ENCODE measurements at regions not wholly inside any gene's neighbourhood (a gene's known extent, or its start where the extent isn't known, plus 50 kb on each side); places are given as distances from the start of the nearest gene placed in this dataset.

- TF ChIP-seq EP300 (IDR thresholded peaks at IDR 0.05) (no peak), POLR2A (IDR thresholded peaks at IDR 0.05) (no peak), CTCF (IDR thresholded peaks at IDR 0.05) (no peak)
- H3K9me3 ChIP-seq: no peaks in the 10 kb centered on the region
- no peak overlapping the region for H3K27ac ChIP-seq
- no peak overlapping the region for H3K4me3 ChIP-seq
- DNase-seq: no peak
- no peaks in the 10 kb centered on the region for H3K4me1 ChIP-seq (ENCODE audit: insufficient read depth)
- H3K27me3 ChIP-seq: no peaks in the 10 kb centered on the region
- WGBS, 3 donors: 58 to 74% (median 58%) methylated on average over 2 of the region's 2 CpGs
- no peaks in the 10 kb centered on the region for H3K36me3 ChIP-seq
- intact Hi-C loops (cut with DNase I): no loop called here
Measured at GRCh38 chr21:23644768-23645167, 1962.5 kb downstream of the MRPL39 start.

- intact Hi-C loops (cut with DNase I): no loop called here
Measured at GRCh38 chr21:23639721-23640120, 1967.6 kb downstream of the MRPL39 start.

GRCh38 chr21:23638131-23638695 is 1969.1 kb downstream of the MRPL39 start:
- Histone ChIP-seq H3K27ac (no peak overlapping the region), H3K9me3 (no peaks in the 10 kb centered on the region), H3K4me1 (ENCODE audit: insufficient read depth) (no peaks in the 10 kb centered on the region), H3K27me3 (no peaks in the 10 kb centered on the region), H3K4me3 (no peak overlapping the region), H3K36me3 (no peaks in the 10 kb centered on the region)
- intact Hi-C loops (cut with DNase I): no loop called here
- no peak for TF ChIP-seq POLR2A (IDR thresholded peaks at IDR 0.05)
- TF ChIP-seq CTCF (IDR thresholded peaks at IDR 0.05): no peak
- no peak for TF ChIP-seq EP300 (IDR thresholded peaks at IDR 0.05)
- no peak for DNase-seq
- WGBS, 3 donors: 73 to 84% (median 77%) methylated on average over 1 of the region's 1 CpG

More at GRCh38 chr21:23639721-23640120, 1967.6 kb downstream of the MRPL39 start:
- 73 to 88% (median 82%) methylated on average over 2 of the region's 2 CpGs for WGBS, 3 donors
- Histone ChIP-seq H3K36me3 (no peaks in the 10 kb centered on the region), H3K4me1 (ENCODE audit: insufficient read depth) (no peaks in the 10 kb centered on the region), H3K9me3 (no peaks in the 10 kb centered on the region), H3K4me3 (no peak overlapping the region), H3K27ac (no peak overlapping the region), H3K27me3 (no peaks in the 10 kb centered on the region)
- TF ChIP-seq EP300 (IDR thresholded peaks at IDR 0.05) (no peak), POLR2A (IDR thresholded peaks at IDR 0.05) (no peak), CTCF (IDR thresholded peaks at IDR 0.05) (no peak)
- no peak for DNase-seq

GRCh38 chr21:23633447-23633940 is 1973.8 kb downstream of the MRPL39 start:
- H3K4me1 ChIP-seq (ENCODE audit: insufficient read depth): no peaks in the 10 kb centered on the region
- TF ChIP-seq CTCF (IDR thresholded peaks at IDR 0.05) (no peak), POLR2A (IDR thresholded peaks at IDR 0.05) (no peak), EP300 (IDR thresholded peaks at IDR 0.05) (no peak)
- intact Hi-C loops (cut with DNase I): no loop called here
- WGBS, 3 donors: 62 to 65% (median 65%) methylated on average over 5 of the region's 5 CpGs
- no peaks in the 10 kb centered on the region for H3K36me3 ChIP-seq
- DNase-seq: no peak
- H3K27me3 ChIP-seq: no peaks in the 10 kb centered on the region
- no peak overlapping the region for H3K27ac ChIP-seq
- H3K4me3 ChIP-seq: no peak overlapping the region
- no peaks in the 10 kb centered on the region for H3K9me3 ChIP-seq
